ENCODE measurements at regions not wholly inside any gene's neighbourhood (a gene's known extent, or its start where the extent isn't known, plus 50 kb on each side); places are given as distances from the start of the nearest gene placed in this dataset.
A peak's percentile ranks its signal among the peaks of the same experiment; 100 is the strongest.

- DNase-seq = peak in 42 of 56 donors; percentile 3 to 84 (median 48)
Measured at GRCh38 chr6:109315341-109316110, 66.7 kb downstream of the CD164 start.

DNA sequence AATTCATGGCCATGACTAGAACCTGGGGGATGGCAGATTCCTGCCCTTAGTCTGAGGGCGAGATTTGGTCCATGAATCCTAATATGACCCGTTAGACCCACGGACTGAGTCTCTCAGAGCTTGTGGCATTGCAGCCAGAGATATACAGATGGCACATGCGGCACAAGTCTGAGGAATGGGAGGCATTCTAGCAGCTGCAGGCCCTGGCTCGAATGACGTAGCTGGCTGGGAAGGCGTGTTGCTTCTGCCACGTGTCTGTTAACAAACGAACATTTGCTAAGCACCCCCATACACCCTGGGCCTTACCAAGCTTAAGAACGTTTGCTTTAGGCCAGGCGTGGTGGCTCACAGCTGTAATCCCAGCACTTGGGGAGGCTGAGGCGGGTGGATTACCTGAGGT is 68.0 kb downstream of the CD164 start:
- peak in 1 of 56 donors; percentile 5 for DNase-seq

DNA sequence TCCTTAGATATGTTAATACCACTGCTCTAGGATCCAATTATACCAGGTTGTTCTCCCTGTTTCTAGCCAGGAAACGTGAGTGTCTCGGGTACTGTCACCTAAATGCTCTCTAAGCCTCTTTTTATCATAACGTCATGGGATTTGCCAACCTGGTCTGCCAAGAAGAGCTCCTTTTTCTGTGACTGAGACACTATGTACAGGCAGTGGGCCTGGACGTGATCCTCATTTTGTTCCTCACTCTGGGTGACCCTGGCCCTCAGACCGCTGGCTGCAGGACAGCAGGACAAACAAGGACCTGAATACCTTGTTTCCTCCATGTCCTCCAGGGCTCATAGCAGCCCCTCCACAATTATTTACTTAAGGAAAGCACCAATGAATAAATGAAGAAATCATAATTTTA is 69.1 kb downstream of the CD164 start:
- DNase-seq = no peak

- no peak for DNase-seq
Measured at GRCh38 chr6:109311471-109311870, 70.8 kb downstream of the CD164 start.

GRCh38 chr6:109309917-109310316 is 72.3 kb downstream of the CD164 start:
- DNase-seq = no peak

DNA sequence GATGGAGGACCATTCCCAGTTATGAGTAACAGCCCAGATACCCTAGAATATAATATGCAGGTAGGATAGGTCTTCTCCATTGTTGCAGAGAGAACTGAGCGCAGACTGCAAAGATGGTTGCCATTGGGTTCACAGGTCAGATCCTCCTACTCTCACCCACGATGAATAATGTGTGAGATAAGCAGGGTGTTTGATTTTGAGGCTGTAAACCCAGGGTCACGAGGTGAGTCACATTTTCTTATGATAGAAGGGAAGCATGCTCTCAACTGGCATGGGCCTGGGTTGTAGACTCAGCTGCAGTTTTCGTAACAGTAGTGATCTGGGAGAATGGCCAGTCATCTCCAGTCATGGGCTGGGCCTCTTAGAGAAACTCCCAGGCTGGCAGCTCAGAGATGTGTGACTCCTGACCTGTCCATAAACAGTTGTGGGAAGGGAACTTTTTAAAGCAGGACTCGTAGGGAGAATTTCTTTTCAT is 74.2 kb downstream of the CD164 start:
- DNase-seq = no peak

DNA sequence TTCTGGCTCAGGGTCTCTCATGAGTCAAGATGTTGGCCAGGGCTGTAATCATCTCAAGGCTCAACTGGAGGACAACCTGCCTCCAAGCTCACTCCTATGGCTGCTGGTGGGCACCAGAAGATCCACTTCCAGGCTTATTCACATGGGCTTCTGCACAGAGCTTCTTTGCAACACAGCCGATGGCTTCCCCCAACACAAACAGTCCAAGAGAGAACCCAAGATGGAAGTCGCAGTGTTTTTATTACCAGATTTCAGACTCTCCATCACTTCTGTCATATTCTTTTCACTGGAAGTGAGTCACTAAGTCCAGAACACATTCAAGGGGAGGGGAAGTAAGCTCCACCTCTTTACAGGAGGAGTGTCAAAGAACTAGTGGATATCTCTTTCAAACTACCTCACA is 75.5 kb downstream of the CD164 start:
- DNase-seq = no peak

- no peak for DNase-seq
Measured at GRCh38 chr6:109305028-109305427, 77.2 kb downstream of the CD164 start.

DNA sequence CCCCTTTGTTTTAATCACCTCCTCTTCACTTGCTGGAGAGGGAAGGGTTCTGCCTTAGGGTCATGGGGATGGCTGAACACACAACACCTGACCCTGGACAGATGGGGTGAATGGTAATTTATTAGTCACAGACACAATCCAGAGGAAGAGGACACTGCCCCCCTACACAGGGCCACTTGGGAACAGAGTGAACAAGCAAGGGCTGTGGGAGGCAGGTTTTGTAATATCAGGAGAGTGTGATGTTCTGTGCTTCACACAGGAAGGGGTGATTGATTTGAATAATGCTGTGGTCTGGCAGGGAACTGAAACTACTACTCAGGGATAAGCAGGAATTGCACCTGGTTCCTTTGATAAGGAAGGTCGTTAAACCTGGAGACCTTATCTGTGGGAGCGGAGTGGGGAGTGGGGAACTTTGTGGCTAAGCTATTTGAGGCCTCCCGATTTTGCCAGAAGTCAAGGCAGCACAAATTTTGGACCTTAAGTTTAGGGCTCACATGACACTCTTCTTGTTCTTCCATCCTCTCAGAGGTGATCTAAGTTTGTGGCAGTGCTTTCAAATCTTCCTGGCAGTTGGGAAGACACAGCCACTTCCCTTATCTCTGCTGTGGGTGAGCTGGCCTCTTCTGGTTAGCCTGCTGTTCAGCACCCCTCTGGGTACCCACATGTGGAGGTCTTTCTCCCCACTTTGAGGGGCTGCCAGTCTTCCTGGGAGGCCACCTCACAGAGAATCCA is 77.8 kb downstream of the CD164 start:
- no peak for DNase-seq

DNA sequence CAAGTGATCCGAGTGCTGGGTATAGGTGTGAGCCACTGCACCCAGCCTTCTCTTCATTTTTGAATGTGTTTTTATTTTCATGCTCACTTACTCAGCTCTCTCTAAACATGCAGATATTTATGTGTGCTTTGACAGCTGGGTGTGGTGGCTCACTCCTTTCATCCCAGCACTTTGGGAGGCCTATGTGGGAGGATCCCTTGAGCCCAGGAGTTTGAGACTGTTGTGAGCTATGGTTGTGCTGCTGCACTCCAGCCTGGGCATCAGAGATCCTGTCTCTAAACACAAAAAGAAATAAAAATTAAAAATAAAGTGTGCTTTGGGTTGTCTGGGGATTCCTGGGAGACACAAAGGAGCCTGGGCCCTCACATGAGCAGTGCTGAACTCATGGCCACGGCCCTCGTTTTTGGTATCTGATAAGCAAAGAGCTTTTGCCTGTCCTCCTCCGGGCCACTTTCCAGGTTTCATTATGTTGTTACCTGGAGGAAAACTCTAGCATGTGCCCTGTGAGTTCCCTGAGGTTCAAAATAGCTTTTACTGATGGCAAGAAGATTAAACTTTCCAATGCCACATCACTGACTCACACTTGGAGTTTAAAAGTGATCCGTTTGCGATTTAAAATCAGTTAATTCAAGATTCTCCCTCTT is 78.5 kb downstream of the CD164 start:
- DNase-seq = no peak

DNA sequence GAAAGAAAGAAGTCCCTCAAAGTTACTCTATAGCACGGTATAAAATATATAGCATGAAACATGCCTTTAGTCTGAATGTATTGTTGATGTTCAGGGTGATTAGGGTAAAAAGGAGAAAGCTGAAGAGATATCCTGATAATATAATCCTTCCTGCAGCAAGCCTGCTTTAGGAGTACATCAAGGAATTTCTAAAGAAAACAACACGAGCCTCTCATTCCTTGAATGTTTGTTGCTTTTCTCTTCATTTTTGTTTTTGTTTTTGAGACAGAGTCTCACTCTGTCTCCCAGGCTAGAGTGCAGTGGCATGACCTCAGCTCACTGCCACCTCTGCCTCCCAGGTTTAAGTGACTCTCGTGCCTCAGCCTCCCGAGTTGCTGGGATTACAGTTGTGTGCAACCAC is 79.1 kb downstream of the CD164 start:
- DNase-seq = no peak

DNA sequence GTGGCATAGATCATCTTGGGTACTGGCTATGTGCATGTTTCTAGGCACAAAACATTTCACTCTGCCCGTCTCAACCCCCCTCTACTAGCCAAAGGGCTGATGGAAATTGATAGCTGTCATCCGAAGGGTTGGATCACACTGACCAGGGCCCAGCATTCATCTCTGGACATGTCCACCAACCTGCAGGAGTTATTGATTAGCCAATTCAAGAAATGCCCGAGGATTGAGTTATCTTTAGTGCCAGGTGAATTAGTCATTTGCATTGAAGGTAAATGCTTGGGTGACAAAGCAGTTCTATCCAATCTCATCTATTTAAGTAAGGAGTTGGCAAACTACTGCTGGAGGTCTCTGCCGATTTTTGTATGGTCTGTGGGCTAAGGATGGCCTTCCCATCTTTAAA is 80.1 kb downstream of the CD164 start:
- no peak for DNase-seq

GRCh38 chr6:109301418-109301817 is 80.8 kb downstream of the CD164 start:
- no peak for DNase-seq

DNA sequence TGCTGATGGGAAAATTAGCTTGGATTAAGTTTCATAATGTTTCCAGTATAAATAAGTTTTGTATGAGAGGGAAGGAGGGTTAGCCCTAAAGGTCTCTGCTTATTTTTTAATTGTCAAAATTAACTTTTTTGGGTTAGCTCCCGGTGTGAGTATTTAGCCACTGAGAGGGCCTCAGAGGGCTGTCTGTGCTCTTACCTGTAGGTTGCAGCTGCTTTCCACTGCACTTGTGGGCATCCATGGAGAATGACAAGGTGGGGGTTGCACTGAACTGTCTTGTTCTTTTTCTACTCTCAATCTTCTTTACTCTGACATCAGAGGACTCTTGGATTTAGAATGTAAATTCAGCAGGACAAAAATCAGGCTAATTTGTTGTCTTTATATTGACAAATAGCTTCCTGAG is 81.4 kb downstream of the CD164 start:
- DNase-seq = no peak

DNA sequence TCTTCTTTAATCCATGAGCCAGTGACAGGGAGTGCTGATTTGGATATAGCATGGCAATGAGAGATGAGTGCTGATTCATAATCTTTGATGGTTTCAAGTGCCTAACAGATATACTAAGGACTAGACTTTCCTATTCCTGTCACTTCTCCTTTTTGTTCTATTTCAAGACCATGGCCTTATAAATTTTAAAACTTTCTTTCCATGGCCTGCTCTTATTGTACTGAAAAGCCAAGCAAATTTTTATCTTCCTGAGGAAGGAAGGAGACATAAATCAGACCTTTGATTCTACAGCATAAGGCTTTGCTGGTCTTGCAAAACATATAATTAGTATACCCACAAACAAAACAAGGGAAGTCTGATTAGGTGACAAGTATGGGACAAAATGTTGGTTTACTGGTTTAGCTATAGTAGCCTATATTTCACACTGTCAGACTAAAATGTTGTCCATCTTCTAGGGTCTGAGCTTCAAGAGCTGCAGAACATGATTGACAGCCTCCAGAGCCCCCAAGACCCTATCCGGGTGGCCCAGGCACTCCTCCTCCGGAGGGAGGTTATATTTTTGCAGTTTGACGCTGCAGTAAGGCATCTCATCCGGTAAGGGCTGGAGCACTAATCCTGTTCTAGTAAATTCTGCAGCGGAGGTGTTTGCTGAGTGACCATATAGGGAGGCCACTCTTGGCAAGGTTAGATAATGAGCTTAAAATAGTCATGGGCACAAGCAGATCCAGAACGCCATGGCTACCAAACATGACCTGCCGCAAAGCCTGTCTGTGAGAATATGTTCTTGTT is 82.3 kb downstream of the CD164 start:
- DNase-seq = no peak

- DNase-seq = no peak
Measured at GRCh38 chr6:109299265-109299607, 83.0 kb downstream of the CD164 start.

- DNase-seq = no peak
Measured at GRCh38 chr6:109298605-109299264, 83.5 kb downstream of the CD164 start.

- no peak for DNase-seq
Measured at GRCh38 chr6:109297406-109298110, 84.7 kb downstream of the CD164 start.

GRCh38 chr6:109296971-109297372 is 85.3 kb downstream of the CD164 start:
- no peak for DNase-seq

DNA sequence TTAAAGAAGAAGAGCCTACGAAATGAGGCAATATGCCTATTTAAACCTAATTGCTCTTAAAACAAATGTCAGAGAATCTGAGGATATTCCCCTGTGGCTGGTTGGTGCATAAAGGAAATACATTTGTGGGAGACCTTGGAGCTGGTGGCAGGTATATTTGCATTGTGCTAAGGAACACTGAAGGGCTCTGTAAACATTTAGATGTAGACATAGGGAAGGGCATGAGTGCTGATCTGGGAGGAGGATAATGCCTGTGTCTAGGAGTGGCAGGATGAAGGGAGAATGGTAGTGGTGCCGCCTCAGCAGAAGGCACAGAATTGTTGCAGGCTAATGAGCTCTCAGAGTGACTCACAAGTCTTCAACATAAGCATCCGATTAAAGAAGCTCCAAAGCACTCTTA is 85.8 kb downstream of the CD164 start:
- no peak for DNase-seq

- DNase-seq = no peak
Measured at GRCh38 chr6:109295774-109296156, 86.5 kb downstream of the CD164 start.

All from amygdala (tissue), 56 donors.